Activated CD4-positive, alpha-beta T cell treated with anti-CD3 and anti-CD28 coated beads for 48 hours (primary cell): ENCODE measurements at regions not wholly inside any gene's neighbourhood (a gene's known extent, or its start where the extent isn't known, plus 50 kb on each side); places are given as distances from the start of the nearest gene placed in this dataset.

ENCODE experiments used
- DNase-seq: peaks from one replicate; pipeline ENCODE4 v3.0.0-alpha.2; 2020

DNA sequence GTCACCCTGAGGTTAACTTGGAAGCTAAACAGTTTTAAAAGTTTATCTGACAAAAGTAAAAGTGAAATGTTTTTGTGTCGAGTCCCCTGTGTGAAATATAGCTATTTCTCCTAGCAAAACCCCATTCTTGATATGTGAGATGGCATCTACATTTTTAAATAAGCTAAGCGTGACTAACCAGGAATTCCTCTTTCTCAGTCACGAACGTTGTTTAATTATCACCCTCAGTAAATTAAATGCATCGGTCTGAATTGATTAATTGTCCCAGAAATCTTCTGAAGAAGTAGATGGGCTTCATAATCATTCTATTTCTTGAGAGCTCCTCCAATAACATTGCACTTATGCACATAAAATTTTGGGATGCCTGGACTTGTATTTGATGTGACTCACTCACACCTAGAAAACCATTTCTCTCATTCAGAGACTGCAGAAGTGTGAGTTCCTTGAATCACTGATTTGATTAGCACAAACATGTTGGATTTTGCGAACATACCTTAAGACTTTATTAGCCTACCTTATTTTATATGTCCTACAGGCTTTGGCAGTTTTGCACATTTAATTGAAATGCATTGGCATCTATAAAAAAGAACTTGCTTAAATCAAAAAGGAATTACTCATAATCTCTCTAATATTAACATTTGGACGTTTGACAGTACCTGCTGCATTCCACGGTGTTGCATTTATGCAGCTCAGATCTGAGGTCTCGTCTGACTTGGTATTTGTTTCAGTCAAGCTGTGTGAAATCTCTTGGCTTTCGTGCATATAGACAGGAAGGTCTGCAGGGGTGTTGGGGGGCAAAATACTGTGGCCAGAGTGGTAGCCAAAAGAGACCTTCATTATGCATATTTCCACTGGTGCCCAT, 475.2 kb downstream of the EPHA4 start:
- DNase-seq: no peak

GRCh38 chr2:221097568-221097915, 474.6 kb downstream of the EPHA4 start:
- no peak for DNase-seq

DNA sequence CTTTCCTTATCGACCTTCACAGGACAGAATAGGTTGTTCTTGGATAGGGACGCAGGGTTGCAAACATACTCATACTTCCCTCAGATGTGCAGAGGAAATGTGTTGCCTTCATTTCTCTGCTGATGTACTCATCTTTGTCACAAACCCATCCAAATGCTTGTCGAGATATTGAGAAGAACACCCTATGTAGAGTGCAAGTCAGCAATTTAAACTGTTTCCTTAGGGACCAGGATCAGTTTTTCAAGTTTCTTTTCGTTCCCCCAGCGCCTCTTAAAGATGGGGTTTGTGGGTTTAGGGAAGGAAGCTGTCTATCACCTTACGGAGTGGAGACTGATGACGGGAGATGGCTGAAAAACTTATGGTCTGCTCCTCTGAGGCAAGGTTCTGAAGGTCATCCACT, 474.2 kb downstream of the EPHA4 start:
- no peak for DNase-seq

- DNase-seq: no peak
Measured at GRCh38 chr2:221100467-221101089, 471.5 kb downstream of the EPHA4 start.

DNA sequence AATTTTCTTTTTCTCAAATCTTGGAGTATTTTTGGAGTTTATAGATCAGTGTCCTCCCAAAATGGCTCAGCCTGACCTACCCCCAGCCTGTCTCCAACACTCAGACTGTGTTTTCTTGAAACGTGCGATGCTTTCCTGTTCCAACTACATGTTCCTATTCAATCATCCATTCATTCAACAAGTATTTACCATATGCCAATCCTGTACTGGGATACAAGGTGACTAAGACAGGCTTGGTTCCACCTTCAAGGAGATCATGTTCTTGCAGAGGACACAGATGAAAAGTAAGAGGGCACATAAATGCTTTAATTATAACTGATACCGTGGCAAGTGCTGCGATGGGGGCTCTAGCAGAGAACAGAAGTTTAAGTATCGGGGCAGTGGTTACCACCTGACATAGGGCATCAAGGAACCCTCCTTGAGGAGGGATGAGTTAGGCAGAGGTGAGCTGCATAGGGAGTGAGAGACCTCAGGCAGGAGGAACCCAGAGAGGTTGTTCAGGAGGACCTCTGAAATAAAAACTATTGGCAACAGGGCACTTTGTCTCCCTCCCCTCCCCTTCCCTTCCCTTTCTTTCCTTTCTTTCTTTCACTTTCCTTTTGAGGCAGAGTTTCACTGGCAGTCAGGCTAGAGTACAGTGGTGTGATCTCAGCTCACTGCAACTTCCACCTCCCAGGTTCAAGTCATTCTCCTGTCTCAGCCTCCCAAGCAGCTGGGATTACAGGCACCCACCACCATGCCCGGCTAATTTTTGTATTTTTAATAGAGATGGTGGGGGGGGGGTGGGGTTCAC, 469.0 kb downstream of the EPHA4 start:
- no peak for DNase-seq

GRCh38 chr2:221103930-221104329, 468.2 kb downstream of the EPHA4 start:
- no peak for DNase-seq

- DNase-seq: no peak
Measured at GRCh38 chr2:221104361-221104811, 467.7 kb downstream of the EPHA4 start.

DNA sequence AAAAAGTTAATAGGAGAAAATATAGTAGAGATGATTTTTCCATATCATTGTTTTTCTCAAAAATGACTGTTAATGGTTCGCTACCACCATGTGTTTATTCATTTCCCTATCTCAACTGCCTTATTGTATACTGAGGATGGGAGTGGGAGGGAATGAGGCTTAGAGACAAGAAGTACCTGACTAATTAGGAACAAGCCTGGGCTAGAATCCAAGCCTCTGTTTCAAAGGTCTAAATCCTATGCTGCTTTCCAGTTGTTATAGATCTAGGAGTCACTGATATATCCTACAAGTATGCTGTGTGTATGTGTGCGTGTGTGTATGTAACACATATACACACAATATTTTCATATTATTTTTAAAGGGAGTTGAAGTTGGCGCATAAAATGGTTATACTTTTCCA, 465.9 kb downstream of the EPHA4 start:
- DNase-seq: no peak

DNA sequence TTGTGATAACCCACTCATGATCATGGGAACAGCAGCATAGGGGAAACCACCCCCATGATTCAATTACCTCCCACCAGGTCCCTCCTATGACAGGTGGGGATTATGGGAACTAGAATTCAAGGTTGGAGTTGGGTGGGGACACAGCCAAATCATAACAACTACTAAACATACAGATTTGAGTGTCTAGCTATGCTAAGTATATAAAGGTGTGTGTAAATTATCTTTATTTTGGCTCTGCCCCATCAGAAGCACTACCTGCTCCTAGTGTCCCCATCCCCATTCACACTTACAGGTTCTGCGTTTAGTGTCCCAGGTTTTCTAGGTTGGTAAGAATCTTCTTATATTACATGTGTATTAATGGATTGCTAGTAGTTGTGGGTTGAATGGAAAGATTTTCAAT, 464.7 kb downstream of the EPHA4 start:
- DNase-seq: no peak

- DNase-seq: no peak
Measured at GRCh38 chr2:221109552-221109951, 462.6 kb downstream of the EPHA4 start.

DNA sequence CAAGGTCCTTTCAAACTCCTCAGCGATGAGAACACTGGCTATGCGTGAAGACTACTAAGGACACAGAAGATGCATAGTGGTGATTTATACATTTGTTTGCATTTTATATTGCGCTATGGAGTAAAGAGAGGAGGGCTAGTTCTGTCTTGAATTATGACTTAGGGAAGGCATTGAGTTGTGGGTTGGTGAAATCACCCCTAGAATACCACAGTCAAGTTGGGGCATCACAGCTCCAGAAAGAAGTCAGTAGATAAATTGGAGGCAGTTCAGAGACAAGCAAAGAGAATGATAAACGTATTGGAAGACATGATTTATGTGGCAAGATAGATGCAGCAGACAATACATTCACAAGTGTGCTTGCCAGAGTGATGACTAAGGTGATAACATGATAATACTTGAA, 460.4 kb downstream of the EPHA4 start:
- no peak for DNase-seq

- DNase-seq: no peak
Measured at GRCh38 chr2:221112744-221113143, 459.4 kb downstream of the EPHA4 start.

GRCh38 chr2:221115944-221116343, 456.2 kb downstream of the EPHA4 start:
- no peak for DNase-seq

DNA sequence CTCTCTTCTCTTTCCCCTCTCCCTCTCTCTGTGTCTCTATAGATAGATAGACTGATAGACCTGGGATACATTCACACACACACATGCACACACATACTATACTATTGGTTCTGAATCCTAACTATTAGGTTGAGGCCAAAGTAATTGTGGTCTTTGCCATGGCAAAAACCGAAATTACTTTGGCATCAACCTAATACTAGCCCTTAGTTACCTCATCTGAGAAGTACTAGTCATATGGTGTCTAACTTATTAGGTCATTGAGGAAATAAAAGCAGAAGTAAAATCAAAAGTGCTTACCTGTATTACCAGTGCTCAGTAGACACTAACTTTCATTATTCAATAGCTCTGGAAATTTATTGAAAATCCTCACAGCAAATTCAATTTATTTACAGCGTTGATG, 451.5 kb downstream of the EPHA4 start:
- DNase-seq: no peak

DNA sequence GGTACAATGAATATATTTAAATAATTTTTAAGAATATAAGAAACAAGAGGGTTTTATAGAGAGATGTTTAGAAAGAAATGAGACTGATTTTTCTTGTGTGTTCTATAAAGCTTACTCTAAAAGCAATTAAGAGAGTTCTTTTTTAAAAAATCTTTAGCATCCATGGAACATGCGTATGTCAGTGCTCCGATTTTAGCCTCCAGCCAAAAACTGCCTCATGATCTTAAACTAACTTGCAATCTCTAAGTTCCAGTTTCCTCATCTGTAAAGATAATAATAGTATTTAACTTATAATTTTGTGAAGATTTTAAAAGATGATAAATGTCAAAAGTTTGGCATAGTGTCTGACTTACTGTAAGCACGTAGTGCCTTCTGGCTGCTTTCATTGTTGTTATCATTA, 448.7 kb downstream of the EPHA4 start:
- no peak for DNase-seq

DNA sequence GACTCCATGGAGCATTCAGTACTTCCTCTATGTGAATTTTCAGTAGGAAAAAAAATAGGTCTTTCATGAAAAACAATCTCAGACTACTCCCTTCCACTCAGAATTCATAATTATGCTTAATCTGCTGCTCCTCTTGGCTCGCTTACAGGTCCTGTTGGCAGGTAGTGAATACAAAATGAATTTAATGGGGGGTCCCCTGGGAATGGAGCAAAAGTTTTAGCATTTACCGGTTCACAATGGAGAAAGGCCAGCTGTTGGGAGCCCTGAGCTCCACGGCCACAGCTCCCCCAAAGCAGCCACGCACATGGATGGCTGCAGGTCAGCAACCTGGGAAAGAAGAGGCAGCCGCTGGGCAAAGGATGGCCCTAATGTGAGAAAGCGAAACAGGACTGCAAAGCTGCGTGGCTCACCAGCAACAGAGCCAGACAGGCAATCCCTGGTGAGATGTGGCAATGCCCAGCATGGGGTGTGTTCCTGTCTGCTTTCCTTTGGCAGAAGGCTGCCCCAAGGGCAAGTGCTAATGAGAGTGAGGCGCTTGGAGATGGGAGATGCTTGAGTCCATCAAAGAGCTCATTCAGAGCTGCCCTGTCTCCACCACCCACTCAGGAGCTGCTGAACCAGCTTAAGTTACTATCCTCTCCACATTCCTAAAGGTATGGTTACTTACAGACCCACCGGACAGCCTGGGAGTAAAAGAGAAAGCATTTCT, 447.4 kb downstream of the EPHA4 start:
- DNase-seq: no peak

- no peak for DNase-seq
Measured at GRCh38 chr2:221125691-221126090, 446.4 kb downstream of the EPHA4 start.

- no peak for DNase-seq
Measured at GRCh38 chr2:221129657-221130056, 442.4 kb downstream of the EPHA4 start.

DNA sequence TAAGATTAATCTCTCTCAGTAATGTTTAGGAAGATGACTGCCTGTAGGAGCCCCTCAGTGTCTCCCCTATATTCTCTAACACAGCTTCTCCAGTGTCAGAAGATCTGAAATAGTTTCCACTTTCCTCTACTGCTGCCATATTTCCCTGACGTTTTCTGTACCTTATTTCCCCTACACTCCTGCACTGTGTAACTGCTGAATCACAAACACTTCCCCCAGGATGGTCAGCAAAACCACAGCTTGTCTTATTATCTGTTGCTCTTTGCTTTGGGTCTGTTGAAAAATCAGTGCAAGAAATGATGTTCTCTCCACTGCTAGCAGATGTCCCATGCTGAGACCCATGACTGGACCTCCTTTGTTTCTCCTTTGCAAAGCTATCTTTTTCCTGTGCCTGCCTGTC, 441.7 kb downstream of the EPHA4 start:
- DNase-seq: no peak

- no peak for DNase-seq
Measured at GRCh38 chr2:221133941-221134340, 438.2 kb downstream of the EPHA4 start.

DNA sequence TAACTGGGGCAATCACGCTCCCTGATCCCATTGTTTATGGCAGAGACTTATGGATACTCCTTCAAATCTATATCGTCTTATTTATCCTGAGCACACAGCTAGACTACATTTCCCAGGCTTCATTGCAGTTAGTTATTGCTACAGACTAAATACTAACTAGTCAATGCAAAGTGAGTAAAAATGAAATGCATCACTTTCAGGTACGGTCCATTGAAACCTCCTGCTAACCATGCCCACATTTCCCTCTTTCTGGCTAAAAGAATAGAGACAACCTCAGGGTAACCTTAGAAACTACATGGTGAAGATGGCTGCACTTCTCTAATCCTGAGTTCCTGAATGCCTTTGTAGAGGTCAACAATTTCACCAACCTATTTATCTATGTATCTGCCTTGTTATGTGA, 437.4 kb downstream of the EPHA4 start:
- no peak for DNase-seq

DNA sequence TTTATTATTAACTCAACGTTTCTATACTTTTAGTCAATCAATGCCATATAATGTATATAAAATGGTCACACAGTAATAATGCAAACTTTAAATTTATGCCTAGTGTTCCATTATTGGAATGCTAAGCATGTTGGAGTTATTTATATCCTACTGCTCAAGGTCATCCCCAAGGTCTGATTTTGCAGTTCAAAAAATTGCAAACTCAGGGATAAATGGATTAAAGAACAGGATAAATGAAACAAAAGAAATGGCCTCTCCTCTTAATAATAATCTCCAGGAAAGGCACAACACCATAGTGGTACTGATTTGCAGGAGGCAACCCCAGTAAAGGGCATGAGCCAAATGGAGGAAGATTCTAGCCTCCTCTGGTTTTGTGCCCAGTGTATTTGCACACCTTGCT, 436.4 kb downstream of the EPHA4 start:
- DNase-seq: no peak

DNA sequence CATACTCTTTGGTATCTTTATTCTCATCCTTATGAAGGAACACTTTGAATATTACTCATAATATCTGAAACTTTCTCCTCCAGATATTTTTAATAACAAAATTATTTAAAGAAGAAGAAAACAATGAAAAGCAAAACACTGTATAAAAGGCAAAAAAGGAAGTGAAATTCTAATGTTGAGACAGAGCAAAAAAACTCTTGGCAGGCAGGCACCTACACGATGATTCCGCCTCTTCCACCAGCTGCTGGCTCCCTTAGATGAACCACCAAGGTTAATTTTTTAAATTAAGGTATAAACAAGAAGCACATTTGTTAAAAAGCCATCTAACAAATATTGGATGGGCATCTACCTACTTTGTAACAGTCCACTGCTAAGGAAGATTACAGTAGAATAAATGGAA, 434.7 kb downstream of the EPHA4 start:
- DNase-seq: no peak
